ENCODE measurements at regions not wholly inside any gene's neighbourhood (a gene's known extent, or its start where the extent isn't known, plus 50 kb on each side); places are given as distances from the start of the nearest gene placed in this dataset.

- TF ChIP-seq CTCF (IDR thresholded peaks at IDR 0.05) = no peak
- no peak for TF ChIP-seq EZH2 (IDR thresholded peaks at IDR 0.05)
These were observed 329.9 kb downstream of the SLITRK6 start for GRCh38 chr13:85469320-85469719.
